H1 (cell line): ENCODE measurements at regions not wholly inside any gene's neighbourhood (a gene's known extent, or its start where the extent isn't known, plus 50 kb on each side); places are given as distances from the start of the nearest gene placed in this dataset.

ENCODE experiments used
- CTCF ChIP-seq, 3 experiments: IDR thresholded peaks; 1 replicate in 2 of 3; 2 replicates in 1 of 3; pipeline versions ENCODE4 v1.5.1 to v1.6.1; 2011; ENCODE audit warnings: low read length in 3 of 3, mild to moderate bottlenecking in 3 of 3, inconsistent platforms in 2 of 3, low read depth in 1 of 3, moderate library complexity in 1 of 3; ENCODE audit not compliant: insufficient read depth in 1 of 3; ENCODE audit errors: control extremely low read depth in 1 of 3
- POLR2A ChIP-seq, 2 experiments: IDR thresholded peaks; 1 replicate in 1 of 2; 2 replicates in 1 of 2; pipeline ENCODE4 v1.6.1; 2011; ENCODE audit warnings: low read depth in 2 of 2, low read length in 2 of 2, mild to moderate bottlenecking in 2 of 2; ENCODE audit errors: control extremely low read depth in 1 of 2
- TCF12 ChIP-seq: IDR thresholded peaks from 2 replicates; pipeline ENCODE4 v1.6.1; 2011; ENCODE audit warnings: low read depth, mild to moderate bottlenecking, low read length

GRCh38 chr12:3966376-3966775 is 93.2 kb upstream of the PARP11 start:
- TF ChIP-seq POLR2A (IDR thresholded peaks at IDR 0.05; ENCODE audit: control extremely low read depth in 1 of 2, low read depth in 2 of 2, low read length in 2 of 2), result no peak
- no peak for TF ChIP-seq CTCF (IDR thresholded peaks at IDR 0.05; ENCODE audit: control extremely low read depth in 1 of 3, insufficient read depth in 1 of 3, low read depth in 1 of 3, low read length in 3 of 3)
- no peak for TF ChIP-seq TCF12
